HG02588 (cell line): ENCODE measurements at regions not wholly inside any gene's neighbourhood (a gene's known extent, or its start where the extent isn't known, plus 50 kb on each side); places are given as distances from the start of the nearest gene placed in this dataset.
"Not testable (repeated sequence)": the region's sequence is repeated elsewhere in the genome, so short reads cannot be mapped to it uniquely, and the experiment has no call there.

Source experiments
- ATAC-seq: cut with Tn5 transposase; IDR thresholded peaks from one replicate; pipeline ENCODE4 v1.9.1; 2021; ENCODE audit warnings: mild to moderate bottlenecking, moderate library complexity; ENCODE audit not compliant: unreplicated experiment

DNA sequence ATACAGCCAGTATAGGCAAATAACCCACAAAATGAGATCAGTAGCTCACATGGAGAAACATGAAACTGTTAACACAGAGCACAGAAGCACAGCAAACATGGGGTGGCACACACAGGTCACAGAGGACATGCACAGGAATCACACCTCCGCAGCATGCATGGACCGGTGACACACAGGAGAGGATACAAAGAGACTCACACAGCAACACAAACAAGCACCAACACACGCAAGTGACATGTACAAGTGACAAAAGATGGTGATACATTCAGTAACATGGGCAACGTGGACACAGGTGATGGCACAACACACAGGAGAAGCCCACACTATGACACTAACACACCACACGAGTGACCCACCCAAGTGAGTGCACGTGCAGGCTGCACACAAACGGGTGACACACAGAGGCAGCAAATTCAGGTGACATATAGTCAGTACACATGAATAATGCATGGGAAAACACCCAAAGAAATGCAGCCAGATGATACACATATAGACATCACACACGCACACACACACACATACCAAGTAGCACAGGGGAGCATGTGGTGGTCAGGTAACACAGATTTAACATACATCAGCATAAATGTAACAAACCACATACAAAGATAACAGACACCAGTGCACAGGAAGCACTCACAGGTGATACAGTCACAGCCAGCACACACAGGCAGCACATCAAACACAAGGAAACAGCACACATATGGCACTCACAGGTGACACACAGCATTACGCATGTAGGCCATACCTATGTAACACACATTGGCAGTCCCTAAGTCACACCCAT, 216.0 kb upstream of the SFSWAP start:
- ATAC-seq, result no peak

DNA sequence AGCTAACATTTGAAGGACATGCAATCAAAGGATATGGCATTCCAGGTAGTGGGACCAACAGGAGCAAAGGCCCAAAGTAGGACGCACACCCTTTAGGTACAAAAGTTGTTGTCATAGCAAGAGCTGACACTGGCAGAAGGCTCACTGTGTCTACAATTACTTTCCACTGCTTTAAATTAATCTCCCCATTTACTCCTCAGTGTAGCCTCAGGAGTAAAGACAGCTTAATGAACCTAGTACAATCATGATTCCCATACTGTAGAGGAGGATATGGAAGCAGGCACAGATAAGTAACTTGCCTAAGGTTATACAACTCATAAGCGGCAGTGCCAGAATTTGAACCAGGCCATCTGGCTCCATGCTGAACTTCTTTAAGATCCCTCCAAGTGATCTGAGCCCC, 212.9 kb upstream of the SFSWAP start:
- ATAC-seq, result no peak

DNA sequence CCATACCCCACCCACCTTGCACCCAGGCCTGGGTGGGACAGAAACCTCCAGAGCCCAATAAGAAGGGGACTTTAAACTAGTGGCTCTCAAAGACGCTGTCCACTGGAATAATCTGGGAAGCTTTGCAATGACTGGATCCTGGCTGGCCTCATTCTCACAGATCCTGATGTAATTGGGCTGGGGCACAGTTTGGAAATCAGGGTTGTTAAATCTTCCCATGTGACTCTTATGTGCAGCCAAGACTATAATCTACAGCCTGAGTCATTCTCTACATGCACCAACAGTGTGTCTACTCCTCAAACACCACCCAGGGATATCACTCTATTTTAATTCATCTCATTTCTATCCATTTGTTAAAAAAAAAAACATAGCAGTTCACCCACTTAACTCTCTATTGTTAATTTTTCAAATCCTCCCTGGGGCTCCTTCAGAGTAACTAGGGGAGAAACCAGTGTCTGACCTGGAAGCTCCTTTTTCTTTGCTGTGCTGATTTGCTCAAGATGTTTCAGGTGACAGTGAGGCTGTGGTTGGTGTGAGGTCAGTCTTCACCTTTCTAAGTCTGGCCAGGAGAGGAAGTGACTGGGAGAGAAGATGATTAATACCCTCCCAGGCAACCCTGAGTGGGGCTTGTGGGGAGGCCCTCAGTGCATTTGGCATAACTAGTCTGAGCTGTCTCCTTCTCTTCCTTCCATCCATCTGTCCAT, 211.6 kb upstream of the SFSWAP start:
- no peak for ATAC-seq

DNA sequence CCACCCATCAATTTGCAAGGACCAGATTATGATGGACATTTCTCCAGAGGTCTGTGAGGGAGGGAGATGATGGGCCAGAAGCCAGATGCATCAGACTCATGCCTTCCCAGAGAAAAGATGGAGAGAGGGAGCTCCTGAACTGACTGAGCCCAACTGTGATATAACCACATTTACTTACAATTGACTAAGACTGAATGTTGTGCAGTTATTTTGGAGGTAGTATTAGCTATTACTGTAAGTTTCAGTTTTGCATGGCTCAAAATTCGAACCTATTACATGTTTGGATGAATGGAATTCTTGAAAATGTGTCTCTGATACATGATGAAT, 211.1 kb upstream of the SFSWAP start:
- ATAC-seq, result no peak

DNA sequence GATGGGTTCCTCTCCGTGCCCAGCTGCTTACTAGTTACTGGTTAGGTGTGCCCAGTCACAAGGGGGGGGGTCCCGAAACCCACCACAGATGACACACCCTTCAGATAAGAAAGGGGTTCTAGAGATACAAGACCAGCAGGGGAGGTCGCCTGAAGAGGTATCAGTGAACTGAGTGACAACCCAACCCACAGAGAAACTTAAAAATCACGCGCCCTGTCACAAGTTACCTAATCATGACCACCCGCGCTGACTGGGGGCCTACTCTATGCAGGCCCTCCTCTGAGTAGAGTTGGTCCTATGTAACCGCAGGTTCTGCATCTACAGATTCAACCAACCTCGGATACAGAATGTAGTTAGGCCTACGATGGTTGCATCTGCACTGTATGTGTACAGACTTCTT, 210.3 kb upstream of the SFSWAP start:
- no peak for ATAC-seq

DNA sequence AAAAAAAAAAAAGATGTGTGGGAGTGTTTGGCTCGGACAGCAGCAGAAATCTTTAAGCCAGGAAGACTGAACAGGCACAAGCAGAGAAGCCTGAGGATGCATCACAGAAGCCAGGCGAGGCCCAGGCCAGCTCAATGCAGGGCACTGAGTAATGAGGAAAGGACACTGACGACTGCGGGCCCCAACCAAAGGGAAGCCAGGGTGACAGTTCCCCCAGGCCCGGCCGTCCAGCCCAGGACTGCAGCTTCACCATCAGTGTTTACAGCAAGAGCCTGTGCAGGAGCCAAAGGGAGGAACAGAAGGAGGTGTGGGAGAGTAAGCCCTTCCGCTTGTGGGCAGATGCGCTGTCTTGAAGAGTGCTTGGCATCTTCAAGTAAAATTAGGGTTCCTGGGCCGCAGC, 205.3 kb upstream of the SFSWAP start:
- ATAC-seq, result no peak

DNA sequence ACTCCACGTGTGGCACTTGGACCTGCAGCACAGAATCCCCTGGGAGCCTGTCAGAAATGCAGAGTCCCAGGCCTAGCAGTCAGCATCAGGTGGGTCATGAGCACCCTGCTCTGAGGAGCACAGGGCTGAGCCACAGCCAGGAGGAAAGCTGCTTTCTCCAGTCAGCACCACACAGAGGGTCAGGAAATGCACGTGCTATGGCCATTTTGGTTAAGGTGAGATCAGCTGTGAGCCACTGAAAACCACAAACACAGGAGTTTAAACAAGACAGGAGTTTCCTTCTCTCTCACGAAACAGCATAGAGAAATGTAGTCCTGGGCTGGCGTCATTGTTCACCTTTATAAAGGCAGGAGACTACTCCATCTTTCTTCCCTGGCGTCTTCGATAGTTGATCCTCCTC, 204.5 kb upstream of the SFSWAP start:
- ATAC-seq, result no peak

DNA sequence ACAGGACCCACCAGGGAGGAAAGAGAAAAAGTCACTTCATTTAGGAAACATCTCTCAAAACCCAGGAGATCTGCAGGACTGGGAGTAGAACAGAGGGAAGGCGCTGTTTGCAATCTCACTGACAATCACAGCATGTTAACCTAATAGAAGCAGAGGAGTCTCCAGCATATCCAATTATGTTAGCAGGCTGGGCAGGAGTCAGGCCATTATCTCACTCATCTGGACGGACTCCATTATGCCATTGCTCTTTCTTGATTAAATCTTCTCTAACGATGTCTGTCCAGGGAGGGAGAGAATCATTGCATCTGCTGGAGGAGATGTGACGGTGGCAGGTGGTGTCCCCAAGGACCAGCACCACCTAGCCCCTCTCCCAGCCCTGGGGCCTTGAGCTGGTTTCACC, 203.8 kb upstream of the SFSWAP start:
- no peak for ATAC-seq

DNA sequence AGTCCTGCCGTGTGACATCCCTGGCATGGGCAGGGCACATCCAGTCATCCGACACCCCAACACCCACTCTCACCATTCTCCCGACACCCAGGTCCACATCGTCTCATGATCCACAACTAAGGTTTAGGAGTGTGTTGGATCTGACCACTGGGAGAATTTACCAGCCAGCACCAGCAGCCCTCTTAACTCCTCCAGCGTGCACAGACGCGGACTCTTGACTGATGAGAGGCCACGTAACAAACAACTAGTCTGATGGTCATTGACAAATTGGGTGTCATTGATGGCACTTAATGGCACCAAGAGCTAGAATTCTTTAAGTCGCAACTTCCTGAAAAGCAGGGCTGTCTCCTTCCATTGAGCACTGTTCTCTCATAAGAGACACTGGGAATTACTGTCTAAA, 203.0 kb upstream of the SFSWAP start:
- ATAC-seq, result no peak

DNA sequence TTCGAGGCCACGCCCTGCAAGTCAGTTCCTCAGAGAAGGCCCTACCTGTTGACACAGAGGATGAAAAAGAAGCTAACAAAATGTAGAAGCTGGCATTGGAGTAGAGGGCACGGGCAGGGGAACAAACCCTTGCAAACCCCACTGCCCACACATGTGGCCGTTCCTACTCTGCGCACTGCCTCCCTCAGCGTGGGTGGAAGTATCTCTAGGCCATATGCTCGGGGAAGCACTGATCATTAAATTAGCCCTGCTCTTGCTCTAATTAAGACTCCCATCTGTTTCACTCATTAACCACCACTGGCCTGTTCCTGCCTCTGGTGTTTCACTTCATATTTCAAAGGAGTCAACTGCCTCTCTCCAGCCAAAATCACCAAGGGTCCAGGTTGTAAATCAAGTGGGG, 201.2 kb upstream of the SFSWAP start:
- no peak for ATAC-seq

DNA sequence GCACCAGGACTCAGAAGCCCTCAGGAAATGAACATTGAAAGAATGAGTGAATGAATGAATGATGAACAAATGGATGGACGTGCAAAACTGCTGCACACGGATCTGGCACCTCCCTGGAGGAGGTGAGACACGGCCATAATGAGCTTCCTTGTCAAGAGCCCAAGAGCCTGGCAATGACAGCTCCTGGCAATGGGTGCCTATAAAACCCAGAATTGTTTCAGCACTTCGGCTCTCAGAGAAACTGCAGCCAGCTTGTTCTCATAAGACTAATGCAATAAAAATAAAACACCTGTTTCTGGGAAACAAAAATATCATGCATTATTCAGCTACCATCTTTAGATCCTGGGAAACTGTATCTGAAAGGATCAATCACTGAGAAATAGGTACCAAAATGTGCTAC, 200.5 kb upstream of the SFSWAP start:
- no peak for ATAC-seq

DNA sequence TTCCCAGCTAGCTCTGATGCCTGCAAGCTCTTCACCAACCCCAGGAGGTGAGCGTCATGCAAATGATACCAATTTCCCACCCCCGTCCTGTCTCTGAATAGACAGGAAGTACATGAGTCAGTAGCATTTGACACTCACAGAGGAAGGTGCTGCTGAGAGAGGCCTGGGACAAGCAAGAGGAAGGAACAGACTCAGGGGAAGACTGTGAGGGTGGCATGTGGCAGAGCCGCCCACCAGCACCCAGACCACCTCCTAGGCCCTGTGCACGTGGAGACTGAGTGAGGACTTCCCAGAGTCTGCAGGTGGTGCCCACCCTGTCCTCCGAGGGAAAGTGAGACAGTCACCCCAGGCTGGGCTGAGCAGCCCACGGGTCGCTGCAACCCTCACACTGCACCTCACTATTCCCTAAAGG, 199.5 kb upstream of the SFSWAP start:
- peak; percentile 97 for ATAC-seq

DNA sequence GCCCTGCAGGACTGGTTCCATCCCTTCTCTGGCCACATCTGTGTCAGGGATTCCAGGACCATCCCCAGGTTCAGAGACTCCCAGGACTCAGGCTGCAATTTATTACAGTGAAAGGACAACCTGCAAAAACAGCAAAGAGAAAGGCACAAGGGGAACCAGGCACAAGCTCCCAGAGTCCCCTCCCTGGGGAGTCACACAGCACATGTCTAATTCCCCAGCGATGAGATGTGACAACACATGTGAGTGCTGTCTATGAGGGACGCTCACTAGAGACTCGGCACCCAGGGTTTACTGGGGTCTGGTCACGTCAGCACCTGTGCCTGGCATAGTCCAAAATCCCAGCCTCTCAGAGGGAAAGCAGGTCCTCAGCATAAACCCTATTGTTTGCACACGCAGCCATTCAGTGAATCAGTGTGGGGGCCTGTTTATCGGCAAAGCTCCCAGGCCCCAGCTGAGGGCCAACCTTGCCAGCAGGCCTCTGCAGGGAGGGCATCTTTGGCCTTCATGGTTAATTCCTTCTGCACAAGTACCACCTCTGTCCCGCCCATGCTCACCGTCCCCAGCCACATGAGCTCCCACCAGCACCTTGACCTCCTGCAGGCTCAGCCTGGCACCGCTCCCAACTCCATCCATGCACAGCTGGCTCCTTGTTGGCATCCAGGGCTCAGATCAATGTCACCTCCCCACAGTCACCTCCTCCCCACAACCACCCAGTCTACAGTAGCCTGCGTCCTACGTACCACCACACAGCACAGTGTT, 198.9 kb upstream of the SFSWAP start:
- ATAC-seq, result peak; percentile 4

DNA sequence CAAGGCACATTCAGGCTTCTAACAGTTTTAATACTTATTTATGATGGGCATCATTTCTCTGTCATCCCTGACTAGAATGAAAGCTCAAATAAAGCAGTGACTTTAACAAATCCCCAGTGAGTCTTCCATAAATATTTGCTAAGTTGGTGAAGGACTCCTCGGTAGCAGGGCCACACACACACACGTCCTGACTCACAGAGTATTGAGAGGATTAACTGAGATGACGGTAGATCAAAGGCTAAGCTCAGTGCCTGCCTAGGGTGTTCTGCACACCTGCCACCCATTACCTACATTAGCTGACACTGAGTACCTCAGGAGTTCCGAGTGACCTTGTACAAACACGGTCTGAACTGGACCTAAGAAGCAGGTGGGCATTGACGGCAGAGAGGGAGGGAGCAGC, 197.3 kb upstream of the SFSWAP start:
- ATAC-seq, result no peak

DNA sequence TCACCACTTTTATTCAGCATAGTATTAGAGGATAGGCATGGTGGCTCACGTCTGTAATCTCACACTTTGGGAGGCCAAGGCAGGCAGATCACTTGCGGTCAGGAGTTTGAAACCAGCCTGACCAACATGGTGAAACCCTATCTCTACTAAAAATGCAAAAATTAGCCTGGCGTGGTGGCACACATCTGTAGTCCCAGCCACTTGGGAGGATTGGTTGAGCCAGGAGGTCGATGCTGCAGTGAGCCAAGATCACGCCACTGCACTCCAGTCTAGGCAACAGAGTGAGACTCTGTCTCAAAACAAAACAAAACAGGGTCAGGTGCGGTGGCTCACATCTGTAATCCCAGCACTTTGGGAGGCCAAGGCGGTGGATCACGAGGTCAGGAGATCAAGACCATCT, 190.3 kb upstream of the SFSWAP start:
- ATAC-seq, result not testable (repeated sequence)

DNA sequence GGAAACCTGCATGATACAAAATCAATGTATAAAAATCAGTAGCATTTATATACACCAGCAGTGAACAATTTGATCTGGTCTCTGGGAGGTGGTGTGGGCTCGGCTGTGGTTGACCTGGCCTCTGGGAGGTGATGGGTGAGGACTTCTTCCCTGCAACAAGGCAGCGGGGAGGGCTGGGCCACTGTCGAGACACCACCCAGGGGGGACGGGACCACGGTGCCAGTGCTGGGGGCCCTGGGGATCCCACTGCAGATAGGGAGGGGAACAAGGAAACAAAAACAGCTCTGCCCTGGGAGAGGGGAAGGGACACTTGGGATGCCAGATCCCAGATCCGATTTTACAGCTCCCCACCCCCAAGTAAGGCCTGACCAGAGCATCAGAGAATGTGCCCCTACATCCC, 189.6 kb upstream of the SFSWAP start:
- no peak for ATAC-seq

DNA sequence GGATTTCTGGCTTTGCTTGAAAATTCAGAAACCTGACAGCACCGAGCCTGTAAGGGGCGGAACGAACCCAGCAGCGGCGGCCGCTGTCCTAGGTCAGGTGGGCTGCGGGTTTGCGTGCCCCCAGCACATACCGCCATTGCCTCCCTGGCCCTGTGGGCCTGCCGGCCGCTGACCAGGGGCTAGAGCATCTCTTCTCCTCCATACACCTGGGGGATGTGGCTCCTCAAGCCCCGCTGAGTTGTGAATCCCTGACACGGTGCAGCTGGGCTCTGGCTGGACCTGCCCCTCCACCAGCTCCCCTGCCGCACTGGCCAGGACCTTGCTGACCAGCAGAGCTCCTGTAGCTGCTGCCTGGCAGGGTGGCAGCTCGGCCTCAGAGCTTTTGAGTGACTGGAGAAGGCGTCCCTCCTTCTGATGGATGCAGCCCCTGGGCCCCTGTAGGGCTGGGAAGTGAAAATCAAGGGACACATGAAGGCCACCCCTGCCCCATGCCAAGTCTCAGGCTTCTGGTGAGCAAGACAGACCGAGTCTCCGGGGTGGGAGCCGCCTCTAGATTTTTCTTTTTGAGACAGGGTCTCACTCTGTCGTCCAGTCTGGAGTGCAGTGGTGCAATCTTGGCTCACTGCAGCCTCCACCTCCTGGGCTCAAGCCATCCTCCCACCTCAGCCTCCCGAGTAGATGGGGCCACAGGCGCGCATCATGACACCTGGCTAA, 184.9 kb upstream of the SFSWAP start:
- no peak for ATAC-seq

DNA sequence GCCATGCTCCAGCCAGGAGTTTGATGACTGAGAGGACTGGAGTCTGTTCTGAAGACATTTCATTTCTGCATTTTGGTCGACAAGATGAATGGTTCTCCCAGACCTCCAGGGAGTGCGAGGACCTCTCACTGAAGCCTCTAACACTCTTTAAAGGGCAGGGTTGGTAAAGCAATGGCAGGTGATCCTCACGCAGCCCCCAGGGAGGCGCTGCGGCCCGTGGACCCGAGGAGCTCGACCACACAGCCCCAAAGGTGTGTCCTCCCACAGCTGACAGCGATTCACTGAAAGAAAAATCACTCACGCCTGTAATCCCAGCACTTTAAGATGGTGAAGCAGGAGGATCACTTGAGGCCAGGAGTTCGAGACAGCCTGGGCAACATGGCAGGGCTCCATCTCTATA, 183.8 kb upstream of the SFSWAP start:
- ATAC-seq, result no peak

DNA sequence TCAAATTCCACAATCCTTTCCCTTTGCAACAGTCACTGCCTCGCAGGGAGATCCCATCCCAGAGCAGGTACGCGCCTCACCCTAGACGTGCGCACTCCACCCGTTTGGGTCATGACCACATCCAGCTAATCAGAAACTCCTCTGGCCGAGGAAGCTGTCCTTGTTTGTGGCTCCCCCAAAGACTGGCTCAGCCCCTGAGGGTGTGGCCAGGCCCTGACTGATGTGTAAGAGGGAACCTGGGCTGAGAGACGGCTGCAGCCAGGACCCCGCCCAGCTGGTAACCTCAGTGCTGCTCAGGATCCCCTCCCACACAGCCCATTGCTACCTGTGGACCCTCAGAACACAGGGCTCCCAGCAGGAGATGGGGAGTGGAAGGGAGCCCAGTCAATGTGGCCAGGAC, 183.2 kb upstream of the SFSWAP start:
- no peak for ATAC-seq

DNA sequence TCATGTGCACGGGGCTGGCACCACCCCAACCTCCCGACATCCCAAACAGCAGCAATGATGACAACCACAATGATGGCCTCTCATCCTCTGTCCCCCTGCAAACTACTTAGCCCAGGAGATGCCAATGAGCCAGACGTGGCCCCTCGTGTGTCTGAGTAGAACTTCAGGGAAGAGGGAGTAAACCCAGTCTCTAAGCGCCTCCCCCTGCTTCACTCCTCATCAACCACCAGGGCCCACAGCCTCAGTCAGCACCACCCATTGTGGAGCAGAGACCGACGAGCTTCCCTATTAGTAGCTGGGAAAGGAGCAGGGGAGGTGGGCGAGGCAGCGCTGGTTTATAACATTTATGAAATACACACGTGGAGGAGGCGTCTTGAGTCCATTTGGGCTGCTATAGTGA, 182.7 kb upstream of the SFSWAP start:
- ATAC-seq, result no peak

DNA sequence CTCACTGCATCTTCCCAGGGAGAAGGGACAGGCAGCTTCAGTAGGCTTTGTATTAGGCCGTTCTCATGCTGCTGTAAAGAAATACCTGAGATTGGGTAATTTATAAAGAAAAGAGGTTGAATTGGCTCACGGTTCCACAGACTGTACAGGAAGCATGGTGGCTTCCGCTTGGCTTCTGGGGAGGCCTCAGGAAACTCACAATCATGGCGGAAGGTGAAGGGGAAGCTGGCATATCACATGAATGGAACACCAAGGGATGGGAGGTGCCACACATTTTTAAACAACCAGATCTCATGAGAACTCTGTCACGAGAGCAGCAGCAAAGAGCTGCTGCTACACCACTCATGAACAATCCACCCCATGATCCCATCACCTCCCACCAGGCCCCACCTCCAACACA, 182.2 kb upstream of the SFSWAP start:
- ATAC-seq, result no peak
